ENCODE measurements at regions not wholly inside any gene's neighbourhood (a gene's known extent, or its start where the extent isn't known, plus 50 kb on each side); places are given as distances from the start of the nearest gene placed in this dataset.

GRCh38 chr5:4911646-4912403, 228.3 kb upstream of the ADAMTS16 start:
- DNase-seq, result no peak

GRCh38 chr5:4921929-4922328, 218.2 kb upstream of the ADAMTS16 start:
- no peak for DNase-seq

- no peak for DNase-seq
Measured at GRCh38 chr5:4924577-4924976, 215.6 kb upstream of the ADAMTS16 start.

GRCh38 chr5:4927097-4927496, 213.0 kb upstream of the ADAMTS16 start:
- no peak for DNase-seq

- DNase-seq, result no peak
Measured at GRCh38 chr5:4928409-4928808, 211.7 kb upstream of the ADAMTS16 start.

- no peak for DNase-seq
Measured at GRCh38 chr5:4929092-4929655, 211.0 kb upstream of the ADAMTS16 start.

- DNase-seq, result no peak
Measured at GRCh38 chr5:4939042-4939781, 200.9 kb upstream of the ADAMTS16 start.

- no peak for DNase-seq
Measured at GRCh38 chr5:4941161-4941560, 199.0 kb upstream of the ADAMTS16 start.

GRCh38 chr5:4941957-4942830, 197.9 kb upstream of the ADAMTS16 start:
- no peak for DNase-seq

GRCh38 chr5:4942831-4943178, 197.3 kb upstream of the ADAMTS16 start:
- no peak for DNase-seq

- DNase-seq, result no peak
Measured at GRCh38 chr5:4945296-4945695, 194.8 kb upstream of the ADAMTS16 start.

GRCh38 chr5:4947106-4947505, 193.0 kb upstream of the ADAMTS16 start:
- no peak for DNase-seq

- no peak for DNase-seq
Measured at GRCh38 chr5:4947893-4948536, 192.1 kb upstream of the ADAMTS16 start.

- DNase-seq, result no peak
Measured at GRCh38 chr5:4949108-4949507, 191.0 kb upstream of the ADAMTS16 start.

- no peak for DNase-seq
Measured at GRCh38 chr5:4953576-4953975, 186.6 kb upstream of the ADAMTS16 start.

GRCh38 chr5:4954048-4954447, 186.1 kb upstream of the ADAMTS16 start:
- no peak for DNase-seq

- DNase-seq, result no peak
Measured at GRCh38 chr5:4963265-4963664, 176.9 kb upstream of the ADAMTS16 start.

GRCh38 chr5:4969351-4969750, 170.8 kb upstream of the ADAMTS16 start:
- no peak for DNase-seq

- DNase-seq, result no peak
Measured at GRCh38 chr5:4970171-4970570, 170.0 kb upstream of the ADAMTS16 start.

- no peak for DNase-seq
Measured at GRCh38 chr5:4976902-4977301, 163.2 kb upstream of the ADAMTS16 start.

GRCh38 chr5:4977416-4978110, 162.6 kb upstream of the ADAMTS16 start:
- DNase-seq, result no peak

- no peak for DNase-seq
Measured at GRCh38 chr5:4980201-4980600, 159.9 kb upstream of the ADAMTS16 start.
